C4-2B (cell line): ENCODE measurements at regions not wholly inside any gene's neighbourhood (a gene's known extent, or its start where the extent isn't known, plus 50 kb on each side); places are given as distances from the start of the nearest gene placed in this dataset.

Experiments
- H3K27ac ChIP-seq: fragments of 450-650 bp; 2 replicates; pipeline ENCODE4 v1.5.1; 2017
- ZFX ChIP-seq: fragments of 450-650 bp; IDR thresholded peaks from 2 replicates; pipeline ENCODE4 v1.6.1; 2017
- TF ChIP-seq, protein P1 (sequence below): fragments of 450-650 bp; conservative IDR thresholded peaks from 2 replicates; pipeline ENCODE4 v1.5.1; 2017; ENCODE audit warnings: mild to moderate bottlenecking

DNA sequence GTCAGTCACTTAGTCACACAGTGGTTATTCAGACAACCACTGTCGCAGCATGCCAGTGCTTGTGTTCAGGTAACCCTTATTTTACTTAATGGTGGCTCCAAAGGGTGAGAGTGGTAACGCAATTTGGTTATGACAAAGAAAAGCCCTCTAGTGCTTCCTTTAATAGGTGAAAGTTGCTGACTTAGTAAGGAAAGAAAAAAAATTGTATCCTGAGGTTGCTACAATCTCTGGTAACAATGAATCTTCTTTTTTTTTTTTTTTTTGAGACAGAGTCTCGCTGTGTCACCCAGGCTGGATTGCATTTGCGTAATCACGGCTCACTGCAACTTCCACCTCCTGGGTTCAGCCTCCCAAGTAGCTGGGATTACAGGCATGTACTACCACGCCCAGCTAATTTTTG is 64.5 kb downstream of the C11orf91 start:
- TF ChIP-seq ZFX = no peak

GRCh38 chr11:33635161-33635560 is 65.5 kb downstream of the C11orf91 start:
- H3K27ac ChIP-seq = no peak overlapping the region
- no peak for TF ChIP-seq ZFX
- TF ChIP-seq, protein P1, sequence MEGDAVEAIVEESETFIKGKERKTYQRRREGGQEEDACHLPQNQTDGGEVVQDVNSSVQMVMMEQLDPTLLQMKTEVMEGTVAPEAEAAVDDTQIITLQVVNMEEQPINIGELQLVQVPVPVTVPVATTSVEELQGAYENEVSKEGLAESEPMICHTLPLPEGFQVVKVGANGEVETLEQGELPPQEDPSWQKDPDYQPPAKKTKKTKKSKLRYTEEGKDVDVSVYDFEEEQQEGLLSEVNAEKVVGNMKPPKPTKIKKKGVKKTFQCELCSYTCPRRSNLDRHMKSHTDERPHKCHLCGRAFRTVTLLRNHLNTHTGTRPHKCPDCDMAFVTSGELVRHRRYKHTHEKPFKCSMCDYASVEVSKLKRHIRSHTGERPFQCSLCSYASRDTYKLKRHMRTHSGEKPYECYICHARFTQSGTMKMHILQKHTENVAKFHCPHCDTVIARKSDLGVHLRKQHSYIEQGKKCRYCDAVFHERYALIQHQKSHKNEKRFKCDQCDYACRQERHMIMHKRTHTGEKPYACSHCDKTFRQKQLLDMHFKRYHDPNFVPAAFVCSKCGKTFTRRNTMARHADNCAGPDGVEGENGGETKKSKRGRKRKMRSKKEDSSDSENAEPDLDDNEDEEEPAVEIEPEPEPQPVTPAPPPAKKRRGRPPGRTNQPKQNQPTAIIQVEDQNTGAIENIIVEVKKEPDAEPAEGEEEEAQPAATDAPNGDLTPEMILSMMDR = no peak

More for the DNA sequence above, 64.5 kb downstream of the C11orf91 start:
- H3K27ac ChIP-seq = no peak overlapping the region

DNA sequence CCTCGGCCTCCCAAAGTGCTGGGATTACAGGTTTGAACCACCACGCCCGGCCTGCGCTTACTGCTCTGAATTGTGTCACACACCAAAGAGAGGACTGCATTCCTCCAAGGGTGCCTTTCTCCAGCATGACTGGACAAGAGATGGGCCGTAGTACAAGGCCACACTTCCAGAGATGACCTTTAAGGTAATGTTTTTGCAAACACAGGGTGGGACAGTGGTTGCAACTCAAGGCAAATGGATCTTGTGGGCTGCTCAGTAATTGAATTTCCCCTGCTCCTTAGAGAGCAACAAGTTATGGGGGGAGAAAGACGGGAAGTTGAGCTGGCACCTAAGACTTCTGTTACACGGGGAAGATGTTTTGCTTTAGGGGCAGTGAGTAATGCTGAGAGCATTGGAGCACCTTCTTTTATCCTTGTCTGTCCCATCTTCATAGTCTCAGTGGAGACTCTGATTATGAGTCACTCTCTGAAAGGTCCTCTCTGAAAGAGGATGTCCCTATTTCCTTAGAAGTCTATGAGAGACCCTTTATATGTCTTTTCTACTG is 66.3 kb downstream of the C11orf91 start:
- no peak overlapping the region for H3K27ac ChIP-seq
- no peak for TF ChIP-seq ZFX
- TF ChIP-seq, protein P1 = no peak

GRCh38 chr11:33633251-33634003 is 67.2 kb downstream of the C11orf91 start:
- TF ChIP-seq, protein P1 = no peak
- no peak for TF ChIP-seq ZFX
- H3K27ac ChIP-seq = no peak overlapping the region

DNA sequence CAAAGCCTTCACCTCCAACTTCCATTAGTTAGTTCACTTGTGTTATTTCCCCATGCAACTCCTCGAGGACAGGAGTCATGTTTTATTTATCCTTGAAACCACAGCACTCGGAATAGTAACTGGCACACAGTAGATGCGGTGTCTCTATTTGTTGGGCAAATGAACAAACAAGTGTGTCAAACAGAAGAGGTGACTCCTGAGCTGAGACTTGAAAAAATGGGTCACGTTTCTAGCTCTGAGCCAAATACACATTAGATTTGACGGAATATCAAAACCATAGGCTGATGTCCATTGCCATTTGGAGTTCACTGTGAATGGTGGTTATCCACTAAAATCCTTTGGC is 68.9 kb downstream of the C11orf91 start:
- TF ChIP-seq ZFX = no peak
- TF ChIP-seq, protein P1 = no peak

DNA sequence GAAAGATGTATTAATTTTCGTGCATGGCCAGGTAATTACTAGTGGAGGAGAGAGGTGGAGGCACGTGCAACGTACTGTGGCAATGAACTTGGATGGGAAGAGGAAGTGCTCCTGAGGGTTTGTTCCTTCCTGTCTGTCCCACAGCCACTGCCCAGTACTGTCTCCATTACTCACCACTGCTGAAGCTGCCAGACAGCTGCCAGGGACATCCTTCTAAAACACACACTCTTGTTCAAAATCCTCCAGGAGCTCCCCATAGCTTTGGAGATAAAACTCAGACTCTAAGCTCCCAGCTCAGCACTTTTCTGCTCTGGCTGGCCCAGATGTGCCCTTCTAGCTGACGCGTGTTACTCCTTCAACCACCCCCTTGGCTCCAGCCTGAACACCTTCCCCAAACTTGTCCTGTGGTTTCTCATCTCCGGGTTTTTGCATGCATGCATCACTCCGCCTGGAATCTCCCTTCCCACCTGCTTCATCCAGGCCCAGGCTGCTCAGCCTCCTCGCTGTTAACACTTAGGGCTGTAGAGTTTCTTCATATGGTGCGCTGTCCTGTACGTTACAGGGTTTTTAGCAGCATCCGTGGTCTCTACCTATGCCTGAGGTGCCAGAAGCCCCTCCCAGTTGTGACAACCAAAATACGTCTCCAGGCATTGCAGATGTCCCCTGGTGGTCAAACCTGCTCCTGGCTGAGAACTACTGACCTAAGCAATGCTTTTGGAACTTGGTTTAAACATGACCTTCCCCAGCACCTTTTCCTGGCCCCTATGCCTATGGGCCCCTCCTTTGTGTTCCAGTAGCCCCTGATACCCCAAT is 69.5 kb downstream of the C11orf91 start:
- H3K27ac ChIP-seq = no peak overlapping the region
- TF ChIP-seq, protein P1 = no peak
- no peak for TF ChIP-seq ZFX

More for the DNA sequence above, 68.9 kb downstream of the C11orf91 start:
- no peak overlapping the region for H3K27ac ChIP-seq

GRCh38 chr11:33624083-33624482 is 76.5 kb downstream of the C11orf91 start:
- no peak overlapping the region for H3K27ac ChIP-seq

More at GRCh38 chr11:33624083-33624482, 76.5 kb downstream of the C11orf91 start:
- no peak for TF ChIP-seq ZFX
- TF ChIP-seq, protein P1 = no peak
